HG03571 (cell line): ENCODE measurements at regions not wholly inside any gene's neighbourhood (a gene's known extent, or its start where the extent isn't known, plus 50 kb on each side); places are given as distances from the start of the nearest gene placed in this dataset.

Experiments used
- ATAC-seq: cut with Tn5 transposase; IDR thresholded peaks from one replicate; pipeline ENCODE4 v1.9.1; 2021; ENCODE audit not compliant: unreplicated experiment

DNA sequence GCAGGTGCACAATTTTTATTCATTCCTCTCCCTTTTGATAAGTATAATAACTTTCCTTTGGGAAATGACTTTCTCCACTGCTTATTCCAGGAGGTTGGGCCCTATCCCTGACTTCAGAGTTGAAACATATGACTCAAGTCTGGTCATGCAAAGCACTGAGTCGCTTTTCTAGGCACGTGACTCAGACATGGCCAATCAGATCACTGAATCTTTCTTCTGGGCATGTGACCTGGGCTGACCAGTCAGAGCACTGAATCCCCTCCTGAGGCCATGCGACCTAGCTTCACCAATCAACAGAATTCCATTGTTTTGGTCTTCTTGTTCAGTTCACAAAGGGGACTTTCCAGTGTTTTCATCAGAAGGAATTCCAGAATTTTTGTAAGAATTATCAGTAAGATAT lies 377.1 kb upstream of the KITLG start:
- ATAC-seq: no peak

DNA sequence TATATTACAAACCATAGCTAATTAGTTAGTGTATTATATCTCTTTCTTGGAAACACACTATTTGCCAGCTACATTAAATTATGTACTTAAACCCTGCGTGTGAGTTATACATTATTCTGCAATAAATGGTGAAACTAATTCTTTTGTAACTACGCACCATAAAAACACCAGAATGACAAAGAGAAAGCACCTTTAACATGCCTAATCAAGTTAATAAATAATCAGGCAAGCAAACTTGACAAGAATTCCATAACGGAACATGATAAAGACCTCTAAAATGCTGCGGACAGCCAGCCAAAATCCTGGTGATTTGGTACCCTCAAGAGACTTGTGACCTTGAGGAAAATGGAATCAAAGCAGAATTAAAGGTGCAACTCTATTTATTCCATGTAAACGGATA lies 375.3 kb upstream of the KITLG start:
- no peak for ATAC-seq

DNA sequence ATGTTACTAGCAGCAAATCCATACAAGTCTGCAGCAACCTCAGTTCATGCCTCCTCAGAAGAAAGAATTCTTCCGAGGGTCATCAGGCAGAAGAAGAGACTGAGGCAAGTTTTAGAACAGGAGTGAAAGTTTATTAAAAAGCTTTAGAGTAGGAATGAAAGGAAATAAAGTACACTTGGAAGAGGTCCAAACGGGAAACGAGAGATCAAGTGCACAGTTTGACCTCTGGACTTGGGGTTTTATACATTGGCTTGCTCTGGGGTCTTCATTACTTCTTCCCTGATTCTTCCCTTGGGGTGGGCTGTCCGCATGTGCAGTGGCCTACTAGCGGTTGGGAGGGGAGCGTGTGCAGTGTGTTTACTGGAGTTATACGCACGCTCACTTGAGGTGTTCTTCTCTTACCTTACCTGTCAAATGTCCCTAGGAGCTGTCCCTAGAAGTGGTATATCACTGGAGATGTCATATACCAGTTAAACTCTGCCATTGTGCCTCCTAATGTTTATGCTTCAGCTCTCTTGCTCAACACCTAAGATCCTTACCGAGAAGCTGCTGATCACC lies 372.8 kb upstream of the KITLG start:
- ATAC-seq: no peak

DNA sequence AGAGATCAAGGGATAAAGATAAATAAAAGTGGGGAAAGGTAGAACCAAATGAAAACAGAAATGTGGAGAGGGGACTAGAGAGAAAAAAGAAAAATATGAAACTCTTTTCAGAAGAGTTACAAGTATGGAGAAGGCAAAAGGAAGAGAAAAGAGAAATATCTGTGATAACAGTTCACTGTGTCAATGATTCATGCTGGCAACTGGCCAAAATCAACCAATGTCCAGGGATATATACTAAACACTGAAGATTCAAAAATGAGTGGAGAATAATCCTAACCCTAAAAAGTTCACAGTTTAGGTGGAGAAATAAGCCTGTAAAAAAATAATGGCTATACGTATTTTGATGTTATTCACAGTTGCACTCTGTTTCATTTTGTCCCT lies 372.3 kb upstream of the KITLG start:
- no peak for ATAC-seq

DNA sequence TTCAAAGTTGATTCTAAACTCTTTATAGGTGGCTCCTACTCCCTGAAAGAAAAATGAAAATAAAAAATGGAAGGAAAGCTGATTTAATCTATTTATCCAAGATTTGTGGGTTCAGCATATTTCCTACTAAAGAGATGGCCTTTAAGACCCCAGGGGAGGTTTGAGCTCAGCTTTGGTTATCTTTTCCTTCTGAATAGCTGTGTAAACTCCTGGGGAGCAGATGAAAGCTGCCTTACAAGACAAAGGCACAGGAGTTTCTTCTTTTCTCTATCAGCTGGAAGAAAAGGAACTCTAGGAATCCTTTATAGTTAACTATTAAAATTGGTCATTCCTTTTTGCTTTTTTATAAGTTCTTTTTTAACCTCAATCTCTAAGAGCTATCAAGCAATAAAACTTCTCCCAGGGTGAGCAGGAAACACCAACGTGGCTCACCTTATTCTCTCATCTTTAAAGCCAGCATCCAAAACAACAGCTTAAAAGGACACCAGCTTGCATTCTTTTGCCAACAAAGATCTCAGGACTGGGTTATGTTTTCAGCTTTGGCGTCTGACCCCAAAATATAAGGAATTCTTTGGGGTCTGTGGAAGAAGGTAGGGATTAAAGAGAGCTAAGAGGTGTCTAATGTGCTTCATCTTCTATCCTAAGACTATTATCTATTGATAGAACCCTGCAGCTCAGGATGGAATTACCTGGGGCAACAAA lies 371.7 kb upstream of the KITLG start:
- no peak for ATAC-seq

DNA sequence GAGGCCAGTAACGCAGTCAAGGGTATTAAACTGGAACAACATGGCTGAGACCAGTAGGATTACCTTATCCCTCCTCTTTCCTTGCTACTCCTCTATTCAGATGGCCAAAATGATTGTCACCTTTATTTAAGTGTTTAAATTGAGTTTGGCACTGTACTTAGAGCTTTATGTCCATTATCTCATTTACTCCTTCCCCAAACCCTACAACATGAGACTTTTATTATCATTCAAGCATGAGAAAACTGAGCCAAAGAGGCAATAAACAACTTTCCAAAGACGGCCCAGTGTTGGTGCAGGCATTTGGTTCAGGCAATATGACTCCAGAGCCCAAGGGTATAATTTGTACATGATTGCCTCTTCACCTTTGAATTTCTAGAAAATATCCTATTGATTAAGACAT lies 370.9 kb upstream of the KITLG start:
- ATAC-seq: no peak

DNA sequence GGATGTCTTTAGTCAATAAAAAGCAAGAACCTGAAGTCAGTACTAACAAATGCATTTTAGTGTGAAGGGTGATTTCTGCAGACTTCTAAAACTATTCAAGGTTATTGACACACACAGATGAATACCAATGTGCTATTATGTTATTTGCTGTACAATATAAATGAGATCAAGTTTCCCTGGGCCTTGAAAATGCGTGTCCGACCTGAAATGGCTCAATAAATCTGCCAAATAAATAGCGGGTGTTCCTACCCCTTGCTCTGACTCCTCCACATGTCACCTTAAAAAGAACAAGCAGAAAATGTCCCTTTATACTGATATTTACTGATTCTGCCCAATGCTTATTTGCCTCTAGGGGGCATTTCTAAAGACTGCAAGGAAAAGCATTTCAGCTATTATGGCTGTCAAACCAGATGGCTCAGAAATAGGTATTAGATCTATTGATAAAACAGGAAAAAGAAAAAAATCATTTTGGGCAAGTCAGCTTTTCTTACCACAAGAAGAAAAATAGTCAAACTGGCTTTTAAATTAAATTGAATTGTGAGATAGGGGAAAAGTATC lies 367.3 kb upstream of the KITLG start:
- ATAC-seq: no peak

DNA sequence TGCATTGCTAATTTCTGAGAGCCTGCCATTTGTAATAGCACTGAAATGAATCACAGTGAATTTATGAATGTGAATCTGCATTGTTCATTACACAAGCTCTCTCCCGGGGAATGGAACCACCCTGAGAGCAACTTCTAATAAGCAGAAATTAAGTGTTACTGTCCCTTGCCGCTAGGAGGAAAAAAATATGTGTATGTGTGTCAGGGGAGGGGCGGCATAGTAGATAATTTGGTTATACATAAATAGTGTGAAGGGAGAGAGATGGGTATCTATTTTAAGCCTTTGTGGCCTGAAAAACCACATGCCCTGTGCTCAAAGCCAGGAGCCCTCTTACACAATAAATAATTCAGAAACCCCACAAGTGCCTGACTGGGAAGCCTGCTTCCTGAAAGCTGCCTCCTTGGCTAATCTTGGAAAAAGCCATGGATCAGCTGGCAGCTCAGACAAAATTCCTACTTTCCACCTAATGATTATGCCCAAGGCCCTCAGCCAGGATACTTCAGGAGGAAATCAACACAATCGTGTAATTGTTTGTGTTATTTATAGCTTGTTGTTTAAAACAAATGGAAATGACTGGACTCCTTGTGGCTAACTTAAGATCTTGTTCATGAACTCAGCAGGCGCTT lies 366.2 kb upstream of the KITLG start:
- ATAC-seq: no peak

DNA sequence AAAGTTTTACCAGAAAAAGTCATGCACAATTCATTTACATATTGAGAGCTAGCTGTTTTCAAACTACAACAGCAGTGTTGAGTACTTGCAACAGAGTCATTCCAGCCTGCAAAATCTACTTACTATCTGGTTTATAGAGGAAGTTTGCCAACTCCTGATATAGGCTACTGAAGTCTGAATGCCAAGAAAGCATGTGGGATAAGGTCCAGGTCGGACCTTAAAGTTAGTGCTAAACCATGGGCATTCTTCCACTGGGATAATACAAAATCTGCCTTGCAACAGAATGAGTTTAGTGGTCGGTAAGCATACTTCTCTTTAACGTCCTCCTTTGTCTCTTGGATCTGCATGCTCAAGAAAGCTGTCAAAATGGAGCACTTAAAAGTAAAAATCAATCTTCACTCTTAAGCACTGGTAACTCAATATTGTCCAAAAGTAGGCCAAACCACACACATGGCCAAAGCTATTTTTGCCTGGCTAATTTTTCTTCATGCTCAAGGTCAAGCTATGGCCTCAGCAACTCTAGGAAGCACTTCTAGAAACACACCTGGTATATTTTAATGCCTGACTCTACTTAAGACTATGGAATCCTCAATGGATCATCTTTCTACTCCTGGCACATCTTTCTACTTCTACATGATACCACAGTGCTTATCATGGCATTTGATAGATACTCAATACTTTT lies 364.9 kb upstream of the KITLG start:
- ATAC-seq: no peak

DNA sequence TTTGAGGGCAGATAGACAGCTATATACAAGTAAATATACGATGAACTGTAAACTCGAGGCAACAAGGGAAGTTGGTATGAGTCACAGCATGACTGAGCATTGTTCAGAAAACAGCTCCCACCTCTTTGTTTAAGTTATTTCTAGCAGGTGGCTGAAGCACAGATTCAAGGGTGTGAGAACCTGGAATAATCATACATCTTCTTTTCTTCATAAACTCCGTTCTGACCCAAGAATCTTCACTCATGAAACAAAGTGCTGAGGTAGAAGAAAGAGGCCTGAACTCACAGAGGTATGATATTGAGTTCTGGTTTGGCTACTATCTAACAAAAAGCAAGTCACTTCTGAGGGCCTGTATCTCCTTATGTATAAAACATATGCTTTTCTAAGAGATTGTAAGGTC lies 364.1 kb upstream of the KITLG start:
- no peak for ATAC-seq

DNA sequence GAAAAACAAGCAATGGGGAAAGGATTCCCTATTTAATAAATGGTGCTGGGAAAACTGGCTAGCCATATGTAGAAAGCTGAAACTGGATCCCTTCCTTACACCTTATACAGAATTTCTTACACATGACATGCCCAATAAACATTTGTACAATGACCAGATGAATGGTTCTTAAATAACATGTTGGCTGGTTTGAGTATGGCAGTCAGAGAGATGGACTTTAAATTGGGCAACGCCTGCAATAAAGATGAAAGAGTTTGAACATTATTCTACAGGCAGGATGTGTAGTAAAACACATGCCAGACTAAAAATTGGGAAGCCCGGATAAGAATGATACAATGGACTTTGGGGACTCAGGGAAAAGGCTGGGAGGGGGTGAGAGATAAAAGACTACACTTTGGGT lies 360.6 kb upstream of the KITLG start:
- no peak for ATAC-seq

DNA sequence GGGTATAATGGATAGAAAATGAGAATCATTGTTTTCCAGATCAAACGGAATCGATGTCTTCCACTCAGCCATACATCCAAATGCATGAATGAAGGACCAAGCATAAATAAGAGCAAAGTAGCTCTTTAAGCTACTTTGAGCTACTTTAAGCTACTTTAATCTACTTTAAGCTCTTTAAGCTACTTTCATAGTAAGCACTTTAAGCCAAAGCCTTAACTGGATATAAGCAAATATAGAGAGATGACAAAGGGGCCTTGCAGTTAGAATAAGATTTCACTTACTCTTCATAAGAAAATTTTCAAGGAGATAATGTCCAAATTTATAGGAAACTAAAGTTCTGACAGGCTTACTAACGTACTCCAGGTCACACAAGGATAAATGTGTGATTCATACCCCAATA lies 355.6 kb upstream of the KITLG start:
- ATAC-seq: no peak

DNA sequence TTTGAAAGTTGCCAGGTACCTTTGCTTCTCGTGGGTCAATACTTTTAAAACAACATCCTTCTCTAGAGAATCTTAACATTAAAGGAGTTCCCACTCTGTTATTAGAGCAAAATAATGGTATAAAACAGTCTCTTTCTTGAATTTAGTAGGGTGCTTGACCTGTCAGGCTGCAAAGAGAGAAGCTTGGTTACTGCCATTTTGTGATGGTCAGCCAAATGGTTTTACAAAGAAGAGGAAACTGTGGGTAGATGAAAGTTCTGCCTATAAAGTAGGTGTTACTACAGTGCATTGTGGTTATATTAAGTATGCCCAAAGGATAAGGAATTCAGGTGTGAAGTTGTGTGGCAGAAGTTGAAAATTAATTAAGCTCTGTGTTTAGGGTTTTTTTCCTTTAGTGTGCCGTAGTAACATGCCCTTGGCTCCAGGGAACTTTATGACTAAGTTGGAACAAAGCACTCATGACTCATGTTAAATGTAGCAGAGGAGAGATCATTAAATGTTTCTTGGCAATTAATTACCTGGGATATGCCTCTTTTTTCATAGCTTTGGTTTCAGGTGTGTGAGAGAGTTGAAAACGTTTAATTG lies 354.0 kb upstream of the KITLG start:
- ATAC-seq: no peak

DNA sequence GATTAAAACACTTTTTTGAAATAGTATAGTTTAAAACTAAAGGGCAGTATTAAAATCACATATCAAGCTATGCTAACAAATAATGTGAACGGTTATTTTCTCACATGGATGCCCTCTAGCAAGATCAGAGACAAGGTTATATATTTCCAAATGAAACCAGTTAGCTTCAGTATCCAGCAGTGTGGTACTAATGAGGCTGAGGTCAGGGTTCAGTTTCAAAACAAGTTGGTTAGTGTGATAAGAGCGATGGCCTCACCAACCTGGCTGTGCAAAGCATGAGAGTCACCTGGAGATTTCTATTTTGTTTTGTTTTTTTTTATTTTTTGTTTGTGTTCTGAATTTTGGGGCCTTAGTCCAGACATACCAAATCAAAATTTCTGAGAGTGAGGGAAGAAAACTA lies 352.2 kb upstream of the KITLG start:
- no peak for ATAC-seq

DNA sequence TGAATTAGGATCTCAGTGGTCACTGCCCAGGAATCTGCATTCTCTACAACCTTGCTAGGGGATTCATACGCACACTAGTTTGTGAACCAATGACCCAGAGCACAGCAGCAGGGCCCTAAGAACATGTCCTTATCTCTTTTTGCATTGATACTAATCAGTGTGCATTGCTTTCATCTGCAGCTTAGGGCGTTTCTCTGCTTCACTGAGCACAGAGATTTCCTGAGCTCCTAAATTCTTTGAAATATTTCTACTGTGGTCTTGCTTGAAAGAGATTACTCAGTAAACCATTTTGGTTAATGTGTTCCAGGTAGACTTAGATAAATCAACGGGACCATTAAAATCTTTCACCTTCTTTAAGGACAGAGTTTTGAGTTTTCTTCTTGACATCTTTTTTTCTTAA lies 351.3 kb upstream of the KITLG start:
- peak; percentile 66 for ATAC-seq

DNA sequence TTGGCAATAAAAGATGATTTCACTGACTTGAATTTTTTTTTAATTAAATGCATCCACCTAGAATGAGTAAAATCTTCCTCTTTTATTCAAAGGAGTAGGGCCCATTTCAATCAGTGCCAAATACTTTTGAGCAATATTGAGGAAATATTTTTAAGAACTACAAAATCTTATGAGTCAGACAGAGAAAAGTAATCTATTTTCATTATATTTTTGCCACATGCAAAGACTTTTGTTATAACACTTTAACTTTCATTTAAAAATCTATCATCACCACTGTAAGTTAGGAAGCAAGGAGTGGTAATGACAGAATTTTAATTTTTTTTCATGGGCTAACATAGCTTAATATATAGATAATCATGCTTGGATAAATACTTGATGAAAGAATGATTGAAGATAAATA lies 345.2 kb upstream of the KITLG start:
- ATAC-seq: no peak

DNA sequence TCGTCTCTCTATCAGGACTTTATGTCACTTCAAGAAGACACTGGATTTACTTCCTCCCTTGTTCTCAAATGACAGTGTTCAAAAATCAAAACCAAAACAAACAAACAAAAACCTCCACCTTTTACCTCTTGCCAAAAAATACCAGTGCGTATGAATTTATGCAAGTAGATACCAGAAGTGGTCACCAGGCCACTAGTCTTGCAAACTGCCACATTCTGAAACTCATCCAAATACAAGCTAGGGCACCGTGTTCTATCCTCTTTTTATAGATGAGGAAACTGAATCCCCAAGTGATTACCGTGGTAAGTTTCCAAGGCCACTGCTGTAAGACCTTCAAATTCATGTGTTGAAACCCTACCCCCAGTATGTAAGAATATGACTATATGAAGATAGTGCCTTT lies 343.9 kb upstream of the KITLG start:
- ATAC-seq: no peak

DNA sequence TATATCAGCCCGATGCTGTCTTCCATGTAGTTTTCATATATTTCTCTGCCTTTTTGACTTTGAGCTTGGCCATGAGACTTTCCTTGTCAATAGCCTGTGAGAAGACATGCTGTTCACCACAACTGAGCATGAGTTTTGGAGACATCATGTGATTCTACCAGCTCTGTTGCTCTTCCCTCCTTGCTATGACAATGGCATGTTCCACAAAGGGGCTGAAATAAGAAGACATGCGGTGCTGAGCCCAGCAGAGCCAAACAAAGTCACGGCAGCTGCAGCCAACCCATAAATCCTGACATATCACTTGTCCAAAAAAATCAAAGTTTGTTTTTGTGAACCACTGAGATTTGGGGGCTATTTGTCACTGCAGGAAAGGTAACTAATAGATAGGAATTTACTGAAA lies 343.4 kb upstream of the KITLG start:
- ATAC-seq: no peak

DNA sequence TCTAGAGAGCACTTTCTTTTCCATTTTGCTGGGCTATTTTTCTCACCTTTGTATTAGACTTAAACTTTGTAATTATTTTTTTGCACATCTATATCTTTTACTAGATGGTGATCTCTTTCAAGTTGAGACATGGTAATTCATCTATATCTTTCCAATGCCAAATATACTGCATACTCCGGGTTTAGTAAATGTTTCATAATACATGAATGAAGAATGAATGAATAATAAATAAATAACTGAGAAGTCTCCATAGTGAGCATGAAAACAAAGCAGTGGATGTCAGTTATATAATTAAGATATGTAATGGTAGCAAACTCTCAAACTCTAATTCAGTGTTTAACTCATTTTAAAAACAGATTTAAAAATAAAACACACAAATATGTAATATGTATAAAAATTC lies 342.5 kb upstream of the KITLG start:
- no peak for ATAC-seq

DNA sequence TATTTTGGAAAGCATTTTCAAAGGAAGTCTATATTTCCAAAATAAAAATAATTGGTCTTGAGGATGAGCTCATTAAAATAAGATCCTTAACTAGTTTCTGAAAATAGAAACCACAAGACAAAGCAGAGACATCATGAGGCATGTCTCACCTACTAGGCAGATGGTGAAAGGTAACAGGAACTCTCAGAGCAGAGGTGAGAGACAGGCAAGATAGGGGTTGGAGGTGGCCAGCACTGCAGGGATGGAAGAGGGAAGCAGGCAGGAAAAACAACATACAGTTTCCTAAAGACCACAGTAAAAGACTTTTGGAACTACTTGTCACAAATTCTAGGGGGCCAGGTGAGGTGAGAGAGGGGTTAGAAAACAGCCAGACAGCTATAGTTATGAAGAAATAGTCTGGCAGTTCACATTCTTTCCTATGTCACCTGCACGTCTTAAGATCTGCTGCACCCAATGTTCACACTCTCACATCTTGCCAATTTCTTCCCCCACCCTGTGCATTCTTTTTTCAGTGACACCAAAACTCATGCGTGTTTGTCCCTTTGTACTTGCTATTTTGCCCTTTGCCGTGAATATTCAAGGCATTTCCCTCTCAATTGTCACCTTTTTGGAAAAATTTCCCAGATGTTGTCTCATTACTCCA lies 341.7 kb upstream of the KITLG start:
- no peak for ATAC-seq

DNA sequence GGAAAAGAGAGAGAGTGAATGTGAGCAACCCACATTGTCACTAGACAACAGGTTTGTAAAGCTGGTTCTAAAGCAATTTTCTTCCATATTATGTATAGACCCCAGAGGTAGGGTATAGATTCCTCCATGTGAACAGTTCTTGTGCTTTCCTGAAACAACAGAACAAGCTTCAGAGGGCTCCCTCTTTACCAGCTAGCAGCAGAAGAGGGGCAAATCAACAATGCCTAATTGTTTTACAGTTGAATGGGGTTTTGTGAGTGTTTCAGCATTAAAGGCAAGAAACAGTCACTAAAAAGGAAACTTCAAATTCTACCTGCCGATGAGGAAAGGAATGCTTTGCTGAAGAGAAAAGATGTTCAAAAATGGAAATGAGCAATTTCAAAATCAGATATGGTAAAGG lies 341.2 kb upstream of the KITLG start:
- no peak for ATAC-seq
